ENCODE measurements at regions not wholly inside any gene's neighbourhood (a gene's known extent, or its start where the extent isn't known, plus 50 kb on each side); places are given as distances from the start of the nearest gene placed in this dataset.

- TF ChIP-seq CTCF (IDR thresholded peaks at IDR 0.05) = no peak
- TF ChIP-seq ZFX (IDR thresholded peaks at IDR 0.05; ENCODE audit: borderline replicate concordance) = no peak
Observed at GRCh38 chr1:106548726-106549125, 507.7 kb upstream of the PRMT6 start.
